HT1080 (cell line): ENCODE measurements at regions not wholly inside any gene's neighbourhood (a gene's known extent, or its start where the extent isn't known, plus 50 kb on each side); places are given as distances from the start of the nearest gene placed in this dataset.

Experiments used
- DNase-seq: peaks from one replicate; pipeline ENCODE4 v3.0.0-alpha.2; 2015; ENCODE audit warnings: low read depth

- no peak for DNase-seq
Observed at GRCh38 chr3:41031401-41031800, 167.9 kb upstream of the CTNNB1 start.

DNA sequence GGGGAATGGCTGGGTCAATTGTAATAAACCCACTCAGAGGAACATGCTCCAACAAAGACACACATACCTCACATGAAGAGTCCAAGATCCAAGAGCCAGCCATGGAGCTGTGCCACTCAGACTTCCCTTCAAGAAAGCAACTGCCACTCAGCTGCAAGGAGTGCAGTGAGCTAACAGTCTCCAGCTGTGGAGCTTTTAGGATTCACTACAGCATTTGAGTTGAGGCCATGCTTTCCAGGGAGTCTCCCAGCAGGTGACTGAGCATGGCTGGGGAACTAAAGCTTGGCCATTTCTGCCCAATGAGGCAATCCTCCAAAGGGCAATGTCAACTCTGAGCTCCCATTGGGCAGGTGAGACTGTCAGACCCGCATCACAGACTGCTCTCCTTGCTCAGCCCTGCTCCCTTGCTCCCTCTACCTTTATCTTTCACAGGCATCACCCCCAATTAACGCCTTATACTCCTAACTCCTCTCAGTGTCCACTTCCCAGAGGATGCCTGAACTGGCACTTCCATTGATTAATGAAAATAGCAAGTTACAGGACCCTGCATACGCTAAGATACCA is 165.3 kb upstream of the CTNNB1 start:
- DNase-seq, result no peak

DNA sequence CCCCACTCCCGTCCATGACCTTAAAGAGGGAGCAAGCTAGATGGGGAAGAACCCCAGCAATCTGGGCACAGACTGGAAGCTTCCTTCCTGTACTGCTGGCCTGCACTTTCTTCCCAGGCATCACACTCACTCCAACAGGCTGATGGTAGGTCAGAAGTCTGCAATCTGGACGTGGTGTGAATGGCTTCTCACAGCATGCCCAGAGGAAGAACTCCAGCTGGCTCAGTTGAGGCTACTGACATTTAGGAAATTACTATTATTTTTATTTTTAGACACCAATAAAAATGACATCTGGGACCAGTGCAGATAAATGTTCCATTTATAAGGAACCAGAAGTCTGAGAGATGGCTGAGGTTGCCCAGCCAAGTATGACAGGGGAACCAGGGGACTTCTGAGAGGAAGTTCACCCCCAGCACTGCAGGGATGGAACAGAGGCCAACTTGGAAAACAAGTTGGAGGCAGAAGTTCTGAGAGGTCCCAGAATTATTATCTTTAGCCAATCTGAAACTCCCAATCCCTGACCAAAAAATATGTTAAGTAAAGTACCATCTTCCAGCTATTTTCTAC is 163.8 kb upstream of the CTNNB1 start:
- DNase-seq, result no peak

- DNase-seq, result no peak
Observed at GRCh38 chr3:41037651-41038334, 161.5 kb upstream of the CTNNB1 start.

GRCh38 chr3:41040256-41040655 is 159.0 kb upstream of the CTNNB1 start:
- no peak for DNase-seq

- DNase-seq, result no peak
Observed at GRCh38 chr3:41041462-41041861, 157.8 kb upstream of the CTNNB1 start.

DNA sequence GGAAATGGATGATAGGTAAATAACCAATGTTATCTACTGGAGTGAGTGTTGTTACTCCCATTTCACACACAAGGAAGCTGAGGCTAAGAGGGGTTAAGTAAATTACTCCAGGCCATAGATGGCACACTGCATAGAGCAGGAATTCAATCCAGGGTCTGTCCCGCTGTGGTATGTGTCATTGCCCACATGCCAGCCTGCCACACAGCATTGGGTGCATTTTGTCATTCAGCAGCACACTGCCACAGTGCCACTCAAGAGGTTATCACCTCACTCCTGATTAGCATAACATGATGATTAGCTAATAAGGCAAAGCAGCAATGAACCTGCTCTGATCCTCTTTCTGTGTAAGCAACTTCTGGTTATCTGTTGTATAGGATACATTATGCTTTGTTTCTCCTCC is 157.4 kb upstream of the CTNNB1 start:
- no peak for DNase-seq

DNA sequence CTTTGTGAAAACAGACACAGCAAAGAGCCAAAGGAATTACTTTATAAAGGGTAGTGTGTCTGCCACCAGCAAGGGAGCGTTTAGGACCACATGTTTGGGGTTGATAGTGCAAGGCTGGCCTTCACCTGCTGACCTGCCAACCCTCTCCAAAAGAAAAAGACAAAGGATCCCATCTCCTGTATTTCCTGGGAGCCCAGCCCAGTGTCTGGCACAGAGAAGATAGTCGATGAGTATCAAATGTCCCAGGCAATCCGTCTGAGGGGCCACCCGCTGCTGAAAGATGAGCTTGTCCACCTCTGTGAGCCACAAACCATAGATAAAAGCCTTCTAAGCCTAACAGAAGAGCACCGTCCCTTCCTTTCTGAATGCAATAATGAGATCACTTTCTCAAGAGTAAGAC is 154.8 kb upstream of the CTNNB1 start:
- DNase-seq, result no peak

GRCh38 chr3:41045491-41045890 is 153.8 kb upstream of the CTNNB1 start:
- DNase-seq, result no peak

- no peak for DNase-seq
Observed at GRCh38 chr3:41050144-41050543, 149.2 kb upstream of the CTNNB1 start.

DNA sequence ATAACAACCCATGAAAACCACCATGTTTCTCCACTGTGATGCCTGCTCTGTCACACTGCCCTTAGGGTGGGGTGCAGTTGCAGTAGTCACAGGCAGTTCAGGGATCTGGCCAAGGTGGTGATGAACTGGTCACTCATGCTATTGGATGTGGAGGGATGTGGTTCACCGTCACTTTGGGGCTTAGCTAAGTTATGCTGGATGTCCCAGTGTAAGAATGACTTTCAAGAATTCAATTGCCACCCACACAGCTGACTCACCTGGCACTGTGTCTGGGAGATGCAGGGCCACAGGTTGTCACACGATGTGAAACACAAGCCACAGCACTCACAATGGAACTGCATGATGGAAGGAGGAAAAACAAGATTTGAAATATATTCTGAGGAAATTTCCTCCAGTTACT is 146.1 kb upstream of the CTNNB1 start:
- no peak for DNase-seq

DNA sequence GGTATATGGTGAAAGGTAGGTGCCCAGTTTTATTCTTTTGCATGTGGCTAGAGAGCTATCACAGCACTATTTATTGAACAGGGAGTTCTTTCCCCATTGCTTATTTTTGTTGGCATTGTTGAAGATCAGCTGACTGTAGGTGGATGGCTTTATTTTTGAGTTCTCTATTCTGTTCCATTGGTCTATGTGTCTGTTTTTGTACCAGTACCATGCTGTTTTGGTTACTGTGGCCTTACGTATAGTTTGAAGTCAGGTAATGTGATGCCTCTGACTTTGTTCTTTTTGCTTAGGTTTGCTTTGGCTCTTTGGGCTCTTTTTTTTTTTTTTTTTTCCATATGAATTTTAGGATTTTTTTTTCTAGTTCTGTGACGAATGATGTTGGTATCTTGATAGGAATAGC is 139.2 kb upstream of the CTNNB1 start:
- no peak for DNase-seq

DNA sequence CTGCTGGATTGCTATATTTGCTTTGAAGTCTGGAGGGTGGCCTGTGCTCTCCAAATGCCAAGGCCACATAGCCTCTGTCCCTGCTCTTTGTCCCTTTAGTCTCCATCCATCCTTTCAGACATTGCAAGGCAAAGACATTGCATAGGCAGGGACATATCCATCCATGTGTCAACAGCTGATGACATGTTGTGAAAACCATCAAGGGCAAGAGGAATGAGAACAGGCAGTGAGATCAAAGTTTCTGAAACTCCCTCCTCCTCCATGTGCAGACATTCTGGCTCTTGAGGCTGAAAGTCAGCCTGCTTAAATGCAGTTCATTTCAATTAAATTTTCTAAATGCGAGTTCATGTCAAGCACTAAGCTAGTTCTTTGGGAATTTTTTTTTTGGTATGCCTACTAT is 135.2 kb upstream of the CTNNB1 start:
- no peak for DNase-seq

DNA sequence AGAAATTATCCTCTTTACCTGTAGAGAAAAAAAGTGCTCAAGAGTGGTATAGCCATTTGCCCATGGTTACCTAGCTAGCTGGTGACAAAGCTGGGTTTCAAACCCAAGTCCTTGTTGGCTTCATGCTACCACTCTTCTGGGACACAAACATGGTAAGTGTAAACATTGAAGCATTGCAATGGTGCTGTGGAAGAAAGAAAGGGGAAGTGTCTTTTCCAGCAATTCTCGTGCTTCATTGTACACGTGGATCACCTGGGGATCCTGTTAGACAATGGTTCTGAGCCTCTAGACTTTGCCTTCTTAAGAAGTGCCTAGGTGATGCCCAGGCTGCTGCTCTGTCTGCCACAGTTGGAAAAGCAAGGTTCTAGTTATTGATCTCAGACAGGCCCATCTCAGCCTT is 134.8 kb upstream of the CTNNB1 start:
- no peak for DNase-seq

GRCh38 chr3:41065340-41065739 is 134.0 kb upstream of the CTNNB1 start:
- no peak for DNase-seq

GRCh38 chr3:41073190-41073589 is 126.1 kb upstream of the CTNNB1 start:
- DNase-seq, result peak; percentile 6

DNA sequence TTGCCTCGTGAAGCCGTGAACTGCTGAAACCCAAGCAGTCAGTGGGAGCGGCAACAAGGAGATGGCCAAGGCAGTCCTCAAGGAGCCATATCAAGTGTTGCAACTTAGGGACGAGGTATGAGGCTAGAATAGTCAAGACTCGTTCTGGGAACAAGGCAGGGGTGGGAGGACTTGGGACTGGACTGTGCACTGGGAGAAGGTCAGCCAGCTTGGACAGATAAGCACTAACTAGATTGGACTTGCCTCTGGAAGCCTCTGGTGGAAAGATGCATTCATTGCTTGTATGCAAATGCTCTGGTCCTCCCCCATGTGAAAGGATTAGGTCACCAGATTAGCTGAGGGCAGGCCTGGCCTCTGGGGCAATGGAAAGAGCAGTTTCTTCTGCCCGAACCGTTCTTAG is 123.3 kb upstream of the CTNNB1 start:
- peak; percentile 13 for DNase-seq

DNA sequence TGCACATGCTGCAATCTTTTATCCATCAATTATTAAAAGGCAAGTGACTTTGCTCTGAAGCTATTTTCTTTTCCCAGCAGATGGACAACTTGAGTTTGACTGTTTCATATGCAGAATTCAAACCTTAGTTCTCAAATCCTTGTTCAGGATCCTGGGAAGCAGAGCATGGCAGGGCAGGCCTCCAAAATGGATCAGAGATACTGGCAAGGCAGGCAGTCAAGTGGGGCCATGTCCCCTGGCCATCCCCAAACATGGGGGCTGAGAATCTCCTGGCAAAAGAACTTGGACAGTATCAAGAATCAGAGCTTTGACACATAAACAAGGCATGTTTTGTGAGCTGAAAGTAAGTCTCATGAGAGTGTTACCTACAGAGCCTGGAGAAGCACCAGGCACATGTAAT is 122.9 kb upstream of the CTNNB1 start:
- no peak for DNase-seq

GRCh38 chr3:41080141-41080540 is 119.2 kb upstream of the CTNNB1 start:
- no peak for DNase-seq

- DNase-seq, result no peak
Observed at GRCh38 chr3:41088882-41089281, 110.4 kb upstream of the CTNNB1 start.

- no peak for DNase-seq
Observed at GRCh38 chr3:41089566-41089965, 109.7 kb upstream of the CTNNB1 start.

- DNase-seq, result no peak
Observed at GRCh38 chr3:41092844-41093243, 106.5 kb upstream of the CTNNB1 start.

DNA sequence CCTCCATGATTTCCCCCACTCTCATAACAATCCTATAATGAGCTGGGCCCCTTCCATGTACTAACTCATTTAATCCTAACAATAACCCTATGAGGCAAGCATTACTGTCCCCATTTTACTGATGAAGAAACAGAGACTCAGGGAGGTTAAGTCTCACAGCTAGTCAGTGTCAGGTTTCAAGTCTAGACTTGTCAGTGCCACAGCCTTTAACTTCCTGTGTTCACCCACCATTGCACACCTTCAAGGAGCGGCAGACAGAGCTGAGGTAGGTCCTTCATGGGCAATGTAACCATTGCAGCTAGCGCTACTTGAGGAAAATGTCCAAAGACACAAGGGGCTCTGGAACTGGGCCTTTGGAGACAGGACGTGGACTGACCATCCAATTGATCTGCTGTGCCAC is 105.8 kb upstream of the CTNNB1 start:
- DNase-seq, result no peak
